Astrocyte (in vitro differentiated cells and primary cell): ENCODE measurements at regions not wholly inside any gene's neighbourhood (a gene's known extent, or its start where the extent isn't known, plus 50 kb on each side); places are given as distances from the start of the nearest gene placed in this dataset.

Experiments used
- CTCF ChIP-seq: IDR thresholded peaks from 2 replicates; pipeline ENCODE4 v1.5.1; 2011; ENCODE audit warnings: low read depth, mild to moderate bottlenecking, inconsistent platforms, low read length, moderate library complexity; ENCODE audit not compliant: insufficient read depth
- EZH2 ChIP-seq: IDR thresholded peaks from 2 replicates; pipeline ENCODE4 v1.6.1; 2012; ENCODE audit warnings: mild to moderate bottlenecking, low read length, inconsistent platforms; ENCODE audit not compliant: insufficient read depth

GRCh38 chr5:24909210-24909609 is 264.4 kb upstream of the CDH10 start:
- no peak for TF ChIP-seq CTCF
- TF ChIP-seq EZH2 = no peak
